ENCODE measurements at regions not wholly inside any gene's neighbourhood (a gene's known extent, or its start where the extent isn't known, plus 50 kb on each side); places are given as distances from the start of the nearest gene placed in this dataset.
A peak's percentile ranks its signal among the peaks of the same experiment; 100 is the strongest.
"Not testable (repeated sequence)": the region's sequence is repeated elsewhere in the genome, so short reads cannot be mapped to it uniquely, and the experiment has no call there.

GRCh38 chr3:153752405-153753027 lies 368.7 kb upstream of the ARHGEF26 start:
- DNase-seq (ENCODE audit: low spot score): no peak

- DNase-seq (ENCODE audit: low spot score): no peak
Observed at GRCh38 chr3:153753035-153753434, 368.2 kb upstream of the ARHGEF26 start.

DNA sequence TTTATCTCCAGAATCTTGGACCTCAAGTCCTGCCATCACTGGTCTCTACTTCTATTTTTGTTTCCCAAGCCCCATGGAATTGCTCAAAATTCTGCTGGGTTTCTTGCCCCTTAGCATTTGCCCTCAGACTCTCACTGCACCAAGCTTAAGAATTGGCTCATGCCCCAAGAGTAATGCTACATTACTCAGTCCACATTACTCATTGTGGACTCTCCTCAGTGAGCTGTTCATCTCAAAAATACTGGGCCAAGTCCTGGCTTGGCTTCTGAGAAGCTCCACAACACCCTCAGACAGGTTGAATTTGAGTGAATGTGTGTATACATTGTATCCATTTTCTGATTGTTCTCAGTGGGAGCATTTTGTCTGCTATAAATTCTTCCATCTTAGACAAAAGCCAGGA lies 364.4 kb upstream of the ARHGEF26 start:
- no peak for DNase-seq (ENCODE audit: low spot score)

GRCh38 chr3:153757839-153758238 lies 363.4 kb upstream of the ARHGEF26 start:
- no peak for DNase-seq (ENCODE audit: low spot score)

GRCh38 chr3:153760948-153761347 lies 360.2 kb upstream of the ARHGEF26 start:
- no peak for DNase-seq (ENCODE audit: low spot score)

DNA sequence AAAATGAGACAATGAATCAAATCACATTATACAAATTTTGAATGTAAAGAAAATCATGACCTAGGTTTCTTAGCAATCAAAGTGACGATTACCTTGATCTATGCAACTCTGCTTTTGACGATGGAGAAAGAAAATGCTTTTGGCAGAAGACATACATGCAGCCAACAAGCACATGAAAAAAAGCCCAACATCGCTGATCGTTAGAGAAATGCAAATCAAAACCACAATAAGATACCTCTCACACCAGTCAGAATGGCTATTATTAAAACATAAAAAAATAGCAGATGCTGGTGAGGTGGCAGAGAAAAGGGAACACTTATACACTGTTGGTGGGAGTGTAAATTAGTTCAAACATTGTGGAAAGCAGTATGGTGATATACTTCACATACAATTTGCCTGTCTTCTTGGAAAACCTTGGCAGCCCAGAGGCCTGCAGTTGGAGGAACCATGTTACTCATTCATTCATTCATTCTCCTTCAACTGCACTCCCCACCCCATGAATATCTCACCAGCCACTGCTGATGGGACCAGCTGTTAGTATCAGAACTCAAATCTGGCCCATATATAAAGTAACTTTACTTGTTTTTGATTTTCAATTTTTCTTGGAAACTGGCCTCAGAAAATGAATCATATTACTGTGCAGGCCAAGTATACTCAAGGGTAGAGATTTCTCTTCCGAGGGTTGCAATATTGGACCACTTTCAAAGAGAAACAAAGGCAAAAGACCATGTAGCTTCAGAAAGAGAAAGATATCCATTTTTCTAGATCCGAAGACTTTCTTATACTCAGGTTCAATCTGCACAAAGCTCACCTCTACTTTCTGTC lies 358.6 kb upstream of the ARHGEF26 start:
- DNase-seq (ENCODE audit: low spot score): no peak

DNA sequence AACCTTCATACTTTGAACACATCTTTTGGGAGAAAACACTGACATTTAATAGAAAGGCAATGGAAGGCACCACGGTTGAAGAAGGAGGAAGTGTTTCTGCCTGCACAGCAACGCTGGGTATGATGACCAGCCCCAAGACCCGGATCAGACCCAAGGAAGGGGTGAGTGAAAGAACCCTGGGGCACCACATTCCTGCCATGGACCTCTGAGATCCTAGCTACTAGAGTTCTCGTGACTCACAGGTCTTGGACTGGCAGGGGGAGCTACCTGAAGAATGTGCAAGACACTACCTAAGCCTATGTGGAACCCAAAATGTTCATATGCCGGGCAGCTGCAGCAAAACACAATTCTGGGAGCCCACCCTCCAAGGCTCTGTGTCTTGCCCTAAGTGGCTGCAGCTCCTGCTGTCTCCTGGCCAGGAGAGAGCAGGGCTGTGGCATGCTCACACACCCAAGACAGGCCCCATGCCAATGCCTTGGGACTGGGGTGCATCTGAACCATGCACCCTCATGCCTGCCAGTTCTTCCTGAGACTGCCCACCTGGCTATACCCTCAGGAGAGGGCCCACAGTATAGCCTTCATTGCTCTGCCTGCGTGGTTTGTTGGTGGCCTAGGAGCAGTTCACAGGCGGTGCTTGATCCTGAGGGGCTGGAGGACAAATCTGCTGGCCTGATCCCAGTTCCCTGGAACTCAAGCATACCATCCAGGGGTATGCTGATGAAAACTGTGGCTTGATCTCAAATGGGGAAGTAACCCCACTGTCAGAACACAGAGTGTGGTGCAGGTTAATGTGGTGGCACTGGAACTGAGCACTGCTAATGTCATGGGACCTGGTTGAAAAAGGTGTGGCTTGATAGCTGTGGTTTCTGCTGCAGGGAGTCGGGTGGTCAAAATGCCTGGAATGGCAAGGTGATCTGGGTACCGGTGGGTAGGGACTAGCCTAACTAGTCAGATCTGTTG lies 353.3 kb upstream of the ARHGEF26 start:
- DNase-seq (ENCODE audit: low spot score): no peak

GRCh38 chr3:153768561-153769469 lies 352.4 kb upstream of the ARHGEF26 start:
- peak; percentile 73 for DNase-seq (ENCODE audit: low spot score)

- no peak for DNase-seq (ENCODE audit: low spot score)
Observed at GRCh38 chr3:153783106-153783505, 338.1 kb upstream of the ARHGEF26 start.

GRCh38 chr3:153783741-153784480 lies 337.3 kb upstream of the ARHGEF26 start:
- no peak for DNase-seq (ENCODE audit: low spot score)

- no peak for DNase-seq (ENCODE audit: low spot score)
Observed at GRCh38 chr3:153785901-153786300, 335.3 kb upstream of the ARHGEF26 start.

DNA sequence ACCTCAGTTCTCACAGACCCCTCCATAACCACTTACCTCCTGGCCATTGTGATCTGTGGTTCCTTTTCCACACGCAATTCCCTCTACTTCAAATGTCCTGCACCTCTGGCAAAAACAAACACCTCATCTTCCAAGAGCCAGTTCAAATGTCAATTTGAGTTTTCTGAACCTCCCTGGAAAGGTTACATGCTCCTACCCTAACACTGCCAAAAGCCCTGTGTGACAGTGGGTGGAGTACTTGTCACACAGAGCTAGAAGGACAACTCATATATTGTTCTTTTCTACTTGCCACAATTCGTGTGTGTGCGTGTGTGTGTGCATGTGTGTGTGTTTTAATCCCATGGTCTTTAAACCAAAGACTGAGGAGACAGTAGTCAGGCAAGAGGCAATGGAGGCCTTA lies 331.8 kb upstream of the ARHGEF26 start:
- DNase-seq (ENCODE audit: low spot score): no peak

- DNase-seq (ENCODE audit: low spot score): not testable (repeated sequence)
Observed at GRCh38 chr3:153797056-153797455, 324.1 kb upstream of the ARHGEF26 start.

- no peak for DNase-seq (ENCODE audit: low spot score)
Observed at GRCh38 chr3:153809097-153809496, 312.1 kb upstream of the ARHGEF26 start.

DNA sequence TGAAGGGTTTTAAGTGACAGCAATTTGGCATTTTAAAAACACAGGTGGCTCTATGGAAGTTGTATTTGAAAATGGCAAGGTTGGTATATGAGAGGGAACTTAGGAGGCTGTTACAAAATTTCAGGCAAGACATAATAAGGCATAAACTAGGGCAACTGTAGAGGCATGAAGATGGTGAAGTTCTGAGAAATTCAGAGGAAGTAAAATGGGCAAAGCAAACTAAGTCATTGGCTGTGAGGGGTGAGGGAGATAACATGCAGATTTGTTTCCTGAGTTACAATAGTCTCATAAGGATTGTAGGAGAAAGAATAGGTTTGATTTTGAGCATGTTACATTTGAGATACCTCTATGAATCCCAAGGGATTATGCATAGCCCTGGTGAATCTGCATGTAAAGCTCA lies 302.9 kb upstream of the ARHGEF26 start:
- DNase-seq (ENCODE audit: low spot score): no peak

- DNase-seq (ENCODE audit: low spot score): no peak
Observed at GRCh38 chr3:153820035-153820434, 301.2 kb upstream of the ARHGEF26 start.

DNA sequence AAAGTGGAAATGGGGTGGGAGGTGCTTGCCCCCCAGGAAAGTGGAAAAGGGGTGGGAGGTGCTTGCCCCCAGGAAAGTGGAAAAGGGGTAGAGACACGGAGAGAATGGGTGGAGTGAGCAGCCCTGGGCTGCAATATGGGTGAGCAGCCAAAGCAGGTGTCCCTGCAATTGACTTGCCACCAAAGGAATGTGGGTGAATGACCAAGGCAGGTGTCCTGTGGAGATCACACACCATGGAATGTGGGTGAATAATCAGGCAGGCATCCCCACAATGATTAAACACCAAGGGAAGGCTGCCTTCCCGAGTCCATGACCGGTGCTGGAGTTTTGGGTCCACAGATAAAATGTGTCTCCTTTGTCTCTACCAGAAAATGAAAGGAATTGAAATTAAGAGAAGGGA lies 292.8 kb upstream of the ARHGEF26 start:
- DNase-seq (ENCODE audit: low spot score): not testable (repeated sequence)

- DNase-seq (ENCODE audit: low spot score): no peak
Observed at GRCh38 chr3:153829606-153830170, 291.5 kb upstream of the ARHGEF26 start.

GRCh38 chr3:153830552-153830951 lies 290.6 kb upstream of the ARHGEF26 start:
- no peak for DNase-seq (ENCODE audit: low spot score)

DNA sequence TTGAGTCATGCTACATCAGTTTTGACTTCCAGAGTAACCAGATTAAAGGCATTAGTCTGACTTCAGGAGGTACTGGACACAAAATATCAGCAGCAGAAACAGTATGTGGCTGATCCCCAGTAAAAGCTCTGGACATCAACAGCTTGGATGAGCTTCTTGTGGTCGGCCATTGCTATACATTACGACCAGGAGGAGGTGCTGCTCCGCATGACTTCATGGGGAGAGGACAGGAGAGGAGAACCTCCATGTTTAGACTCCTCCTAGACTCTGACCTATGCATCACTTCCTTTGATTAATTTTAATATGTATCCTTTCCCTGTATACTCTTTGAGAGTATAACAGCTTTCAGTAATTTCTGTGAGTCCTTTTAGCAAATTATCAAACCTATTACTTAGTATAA lies 285.6 kb upstream of the ARHGEF26 start:
- DNase-seq (ENCODE audit: low spot score): no peak

Data from CD4-positive, alpha-beta T cell treated with Interleukin-2 at 100 ng/mL for 4 hours (primary cell).